ENCODE measurements at regions not wholly inside any gene's neighbourhood (a gene's known extent, or its start where the extent isn't known, plus 50 kb on each side); places are given as distances from the start of the nearest gene placed in this dataset.

GRCh38 chr11:97962758-97963157, 1058.0 kb upstream of the CNTN5 start:
- Histone ChIP-seq H3K4me1 (ENCODE audit: control insufficient read depth in 3 of 3, insufficient read depth in 2 of 3, low read depth in 1 of 3, low read length in 2 of 3) (no peaks in the 10 kb centered on the region), H3K9me3 (ENCODE audit: control insufficient read depth in 2 of 2, insufficient read depth in 1 of 2, low read depth in 1 of 2, low read length in 1 of 2) (no peaks in the 10 kb centered on the region), H3K4me3 (ENCODE audit: low read depth in 1 of 3, low read length in 3 of 3) (no peak overlapping the region), H3K27me3 (ENCODE audit: control insufficient read depth in 3 of 3, insufficient read depth in 3 of 3, low read length in 3 of 3) (no peaks in the 10 kb centered on the region), H3K36me3 (ENCODE audit: control insufficient read depth in 3 of 3, insufficient read depth in 2 of 3, low read depth in 1 of 3, low read length in 3 of 3) (no peaks in the 10 kb centered on the region), H3K27ac (ENCODE audit: low read depth in 1 of 3, low read length in 2 of 3) (no peak overlapping the region)
- FAIRE-seq, result no peak
- WGBS, 3 donors, result 3 to 39% (median 36%) methylated on average over 1 of the region's 1 CpG
- no peak for DNase-seq

GRCh38 chr11:97963528-97964331, 1057.0 kb upstream of the CNTN5 start:
- H3K36me3 ChIP-seq (ENCODE audit: control insufficient read depth in 3 of 3, insufficient read depth in 2 of 3, low read depth in 1 of 3, low read length in 3 of 3), result no peaks in the 10 kb centered on the region
- no peak overlapping the region for H3K4me3 ChIP-seq (ENCODE audit: low read depth in 1 of 3, low read length in 3 of 3)
- no peak for DNase-seq
- H3K27me3 ChIP-seq (ENCODE audit: control insufficient read depth in 3 of 3, insufficient read depth in 3 of 3, low read length in 3 of 3), result no peaks in the 10 kb centered on the region
- 56 to 66% (median 66%) methylated on average over 8 of the region's 8 CpGs for WGBS, 3 donors
- H3K4me1 ChIP-seq (ENCODE audit: control insufficient read depth in 3 of 3, insufficient read depth in 2 of 3, low read depth in 1 of 3, low read length in 2 of 3), result no peaks in the 10 kb centered on the region
- no peak for FAIRE-seq
- no peak overlapping the region for H3K27ac ChIP-seq (ENCODE audit: low read depth in 1 of 3, low read length in 2 of 3)
- H3K9me3 ChIP-seq (ENCODE audit: control insufficient read depth in 2 of 2, insufficient read depth in 1 of 2, low read depth in 1 of 2, low read length in 1 of 2), result no peaks in the 10 kb centered on the region

- no peaks in the 10 kb centered on the region for H3K27me3 ChIP-seq (ENCODE audit: control insufficient read depth in 3 of 3, insufficient read depth in 3 of 3, low read length in 3 of 3)
- DNase-seq (no peak), FAIRE-seq (no peak)
- H3K4me3 ChIP-seq (ENCODE audit: low read depth in 1 of 3, low read length in 3 of 3), result no peak overlapping the region
- H3K9me3 ChIP-seq (ENCODE audit: control insufficient read depth in 2 of 2, insufficient read depth in 1 of 2, low read depth in 1 of 2, low read length in 1 of 2), result no peaks in the 10 kb centered on the region
- no peak overlapping the region for H3K27ac ChIP-seq (ENCODE audit: low read depth in 1 of 3, low read length in 2 of 3)
- WGBS, 3 donors, result 82 to 92% (median 89%) methylated on average over 3 of the region's 3 CpGs
- H3K4me1 ChIP-seq (ENCODE audit: control insufficient read depth in 3 of 3, insufficient read depth in 2 of 3, low read depth in 1 of 3, low read length in 2 of 3), result no peaks in the 10 kb centered on the region
- no peaks in the 10 kb centered on the region for H3K36me3 ChIP-seq (ENCODE audit: control insufficient read depth in 3 of 3, insufficient read depth in 2 of 3, low read depth in 1 of 3, low read length in 3 of 3)
Measured at GRCh38 chr11:97964332-97965004, 1056.3 kb upstream of the CNTN5 start.

- H3K36me3 ChIP-seq (ENCODE audit: control insufficient read depth in 3 of 3, insufficient read depth in 2 of 3, low read depth in 1 of 3, low read length in 3 of 3), result no peaks in the 10 kb centered on the region
- H3K27ac ChIP-seq (ENCODE audit: low read depth in 1 of 3, low read length in 2 of 3), result no peak overlapping the region
- no peaks in the 10 kb centered on the region for H3K9me3 ChIP-seq (ENCODE audit: control insufficient read depth in 2 of 2, insufficient read depth in 1 of 2, low read depth in 1 of 2, low read length in 1 of 2)
- DNase-seq, result no peak
- WGBS, 3 donors, result 69 to 75% (median 71%) methylated on average over 1 of the region's 1 CpG
- FAIRE-seq, result no peak
- H3K4me1 ChIP-seq (ENCODE audit: control insufficient read depth in 3 of 3, insufficient read depth in 2 of 3, low read depth in 1 of 3, low read length in 2 of 3), result no peaks in the 10 kb centered on the region
- H3K4me3 ChIP-seq (ENCODE audit: low read depth in 1 of 3, low read length in 3 of 3), result no peak overlapping the region
- H3K27me3 ChIP-seq (ENCODE audit: control insufficient read depth in 3 of 3, insufficient read depth in 3 of 3, low read length in 3 of 3), result no peaks in the 10 kb centered on the region
Measured at GRCh38 chr11:97965849-97966646, 1054.7 kb upstream of the CNTN5 start.

GRCh38 chr11:97966901-97967300, 1053.8 kb upstream of the CNTN5 start:
- H3K4me3 ChIP-seq (ENCODE audit: low read depth in 1 of 3, low read length in 3 of 3), result no peak overlapping the region
- no peaks in the 10 kb centered on the region for H3K4me1 ChIP-seq (ENCODE audit: control insufficient read depth in 3 of 3, insufficient read depth in 2 of 3, low read depth in 1 of 3, low read length in 2 of 3)
- DNase-seq (no peak), FAIRE-seq (no peak)
- H3K9me3 ChIP-seq (ENCODE audit: control insufficient read depth in 2 of 2, insufficient read depth in 1 of 2, low read depth in 1 of 2, low read length in 1 of 2), result no peaks in the 10 kb centered on the region
- H3K27ac ChIP-seq (ENCODE audit: low read depth in 1 of 3, low read length in 2 of 3), result no peak overlapping the region
- no peaks in the 10 kb centered on the region for H3K27me3 ChIP-seq (ENCODE audit: control insufficient read depth in 3 of 3, insufficient read depth in 3 of 3, low read length in 3 of 3)
- no peaks in the 10 kb centered on the region for H3K36me3 ChIP-seq (ENCODE audit: control insufficient read depth in 3 of 3, insufficient read depth in 2 of 3, low read depth in 1 of 3, low read length in 3 of 3)
- WGBS, 3 donors, result 57 to 70% (median 63%) methylated on average over 3 of the region's 3 CpGs

- WGBS, 3 donors, result 78 to 91% (median 79%) methylated on average over 2 of the region's 2 CpGs
- Histone ChIP-seq H3K27me3 (ENCODE audit: control insufficient read depth in 3 of 3, insufficient read depth in 3 of 3, low read length in 3 of 3) (no peaks in the 10 kb centered on the region), H3K9me3 (ENCODE audit: control insufficient read depth in 2 of 2, insufficient read depth in 1 of 2, low read depth in 1 of 2, low read length in 1 of 2) (no peaks in the 10 kb centered on the region), H3K4me3 (ENCODE audit: low read depth in 1 of 3, low read length in 3 of 3) (no peak overlapping the region), H3K4me1 (ENCODE audit: control insufficient read depth in 3 of 3, insufficient read depth in 2 of 3, low read depth in 1 of 3, low read length in 2 of 3) (no peaks in the 10 kb centered on the region), H3K36me3 (ENCODE audit: control insufficient read depth in 3 of 3, insufficient read depth in 2 of 3, low read depth in 1 of 3, low read length in 3 of 3) (no peaks in the 10 kb centered on the region), H3K27ac (ENCODE audit: low read depth in 1 of 3, low read length in 2 of 3) (no peak overlapping the region)
- FAIRE-seq (no peak), DNase-seq (no peak)
Measured at GRCh38 chr11:97968071-97968470, 1052.7 kb upstream of the CNTN5 start.

- DNase-seq, result no peak
- 58 to 71% (median 65%) methylated on average over 4 to 5 of the region's 5 CpGs for WGBS, 3 donors
- Histone ChIP-seq H3K27ac (ENCODE audit: low read depth in 1 of 3, low read length in 2 of 3) (no peak overlapping the region), H3K4me1 (ENCODE audit: control insufficient read depth in 3 of 3, insufficient read depth in 2 of 3, low read depth in 1 of 3, low read length in 2 of 3) (no peaks in the 10 kb centered on the region), H3K9me3 (ENCODE audit: control insufficient read depth in 2 of 2, insufficient read depth in 1 of 2, low read depth in 1 of 2, low read length in 1 of 2) (peaks cover 0 to 1% of the 10 kb centered on the region in 2 donors), H3K4me3 (ENCODE audit: low read depth in 1 of 3, low read length in 3 of 3) (no peak overlapping the region), H3K27me3 (ENCODE audit: control insufficient read depth in 3 of 3, insufficient read depth in 3 of 3, low read length in 3 of 3) (no peaks in the 10 kb centered on the region), H3K36me3 (ENCODE audit: control insufficient read depth in 3 of 3, insufficient read depth in 2 of 3, low read depth in 1 of 3, low read length in 3 of 3) (no peaks in the 10 kb centered on the region)
- FAIRE-seq, result no peak
Measured at GRCh38 chr11:97972731-97973130, 1048.0 kb upstream of the CNTN5 start.

GRCh38 chr11:97973352-97973857, 1047.3 kb upstream of the CNTN5 start:
- FAIRE-seq (no peak), DNase-seq (no peak)
- Histone ChIP-seq H3K9me3 (ENCODE audit: control insufficient read depth in 2 of 2, insufficient read depth in 1 of 2, low read depth in 1 of 2, low read length in 1 of 2) (peaks cover 0 to 1% of the 10 kb centered on the region in 2 donors), H3K4me1 (ENCODE audit: control insufficient read depth in 3 of 3, insufficient read depth in 2 of 3, low read depth in 1 of 3, low read length in 2 of 3) (no peaks in the 10 kb centered on the region), H3K27ac (ENCODE audit: low read depth in 1 of 3, low read length in 2 of 3) (no peak overlapping the region), H3K36me3 (ENCODE audit: control insufficient read depth in 3 of 3, insufficient read depth in 2 of 3, low read depth in 1 of 3, low read length in 3 of 3) (no peaks in the 10 kb centered on the region), H3K27me3 (ENCODE audit: control insufficient read depth in 3 of 3, insufficient read depth in 3 of 3, low read length in 3 of 3) (no peaks in the 10 kb centered on the region), H3K4me3 (ENCODE audit: low read depth in 1 of 3, low read length in 3 of 3) (no peak overlapping the region)
- 77 to 82% (median 79%) methylated on average over 9 to 10 of the region's 10 CpGs for WGBS, 3 donors
